ENCODE measurements at regions not wholly inside any gene's neighbourhood (a gene's known extent, or its start where the extent isn't known, plus 50 kb on each side); places are given as distances from the start of the nearest gene placed in this dataset.

- H3K27ac Mint-ChIP-seq: no peak overlapping the region
- H3K4me3 Mint-ChIP-seq: no peak overlapping the region
- intact Hi-C loops (cut with micrococcal nuclease): no loop called here
- H3K4me1 Mint-ChIP-seq: no peaks in the 10 kb centered on the region
- peaks cover 2% of the 10 kb centered on the region for H3K9me3 Mint-ChIP-seq
- ATAC-seq (ENCODE audit: low read depth) (no peak), DNase-seq (no peak)
- no peaks in the 10 kb centered on the region for H3K36me3 Mint-ChIP-seq (ENCODE audit: low read depth)
- no peaks in the 10 kb centered on the region for H3K27me3 Mint-ChIP-seq
- POLR2A ChIA-PET: no interaction called here
- CTCF ChIA-PET: no interaction called here
- TF ChIP-seq CTCF (IDR thresholded peaks at IDR 0.05): no peak
These were observed 190.0 kb upstream of the GRAMD2B start for GRCh38 chr5:126233256-126233655.

GRCh38 chr5:126234563-126235195 lies 188.5 kb upstream of the GRAMD2B start:
- CTCF ChIA-PET: no interaction called here
- intact Hi-C loops (cut with micrococcal nuclease): no loop called here
- H3K4me1 Mint-ChIP-seq: no peaks in the 10 kb centered on the region
- ATAC-seq (ENCODE audit: low read depth): no peak
- no peaks in the 10 kb centered on the region for H3K36me3 Mint-ChIP-seq (ENCODE audit: low read depth)
- H3K9me3 Mint-ChIP-seq: peaks cover 2% of the 10 kb centered on the region
- POLR2A ChIA-PET: no interaction called here
- no peak overlapping the region for H3K27ac Mint-ChIP-seq
- no peaks in the 10 kb centered on the region for H3K27me3 Mint-ChIP-seq
- TF ChIP-seq CTCF (IDR thresholded peaks at IDR 0.05): no peak
- no peak overlapping the region for H3K4me3 Mint-ChIP-seq
- no peak for DNase-seq

GRCh38 chr5:126235628-126236027 lies 187.6 kb upstream of the GRAMD2B start:
- POLR2A ChIA-PET: no interaction called here
- intact Hi-C loops (cut with micrococcal nuclease): no loop called here

GRCh38 chr5:126236994-126237393 lies 186.2 kb upstream of the GRAMD2B start:
- no peak for TF ChIP-seq CTCF (IDR thresholded peaks at IDR 0.05)
- CTCF ChIA-PET: no interaction called here
- ATAC-seq (ENCODE audit: low read depth): no peak
- peaks cover 2% of the 10 kb centered on the region for H3K27me3 Mint-ChIP-seq
- H3K9me3 Mint-ChIP-seq: no peaks in the 10 kb centered on the region
- no peak for DNase-seq
- POLR2A ChIA-PET: no interaction called here
- H3K36me3 Mint-ChIP-seq (ENCODE audit: low read depth): no peaks in the 10 kb centered on the region
- H3K4me1 Mint-ChIP-seq: no peaks in the 10 kb centered on the region
- no peak overlapping the region for H3K27ac Mint-ChIP-seq
- no peak overlapping the region for H3K4me3 Mint-ChIP-seq
- intact Hi-C loops (cut with micrococcal nuclease): no loop called here

More at GRCh38 chr5:126235628-126236027, 187.6 kb upstream of the GRAMD2B start:
- ATAC-seq (ENCODE audit: low read depth): no peak
- H3K4me3 Mint-ChIP-seq: no peak overlapping the region
- H3K36me3 Mint-ChIP-seq (ENCODE audit: low read depth): no peaks in the 10 kb centered on the region
- peaks cover 2% of the 10 kb centered on the region for H3K9me3 Mint-ChIP-seq
- CTCF ChIA-PET: no interaction called here
- no peak for DNase-seq
- H3K27ac Mint-ChIP-seq: no peak overlapping the region
- TF ChIP-seq CTCF (IDR thresholded peaks at IDR 0.05): no peak
- H3K4me1 Mint-ChIP-seq: no peaks in the 10 kb centered on the region
- H3K27me3 Mint-ChIP-seq: peaks cover 2% of the 10 kb centered on the region

GRCh38 chr5:126248611-126249010 lies 174.6 kb upstream of the GRAMD2B start:
- Mint-ChIP-seq H3K27ac (no peak overlapping the region), H3K36me3 (ENCODE audit: low read depth) (no peaks in the 10 kb centered on the region), H3K9me3 (peaks cover 3% of the 10 kb centered on the region), H3K4me1 (no peaks in the 10 kb centered on the region), H3K4me3 (no peak overlapping the region), H3K27me3 (peaks cover 2% of the 10 kb centered on the region)
- intact Hi-C loops (cut with micrococcal nuclease): no loop called here
- POLR2A ChIA-PET: no interaction called here
- TF ChIP-seq CTCF (IDR thresholded peaks at IDR 0.05): no peak
- CTCF ChIA-PET: no interaction called here
- ATAC-seq (ENCODE audit: low read depth): no peak
- DNase-seq: no peak
